GM12872 (cell line): ENCODE measurements at regions not wholly inside any gene's neighbourhood (a gene's known extent, or its start where the extent isn't known, plus 50 kb on each side); places are given as distances from the start of the nearest gene placed in this dataset.

ENCODE experiments used
- CTCF ChIP-seq: IDR thresholded peaks from 3 replicates; pipeline ENCODE4 v1.5.1; 2011; ENCODE audit warnings: low read depth, mild to moderate bottlenecking, low read length, moderate library complexity; ENCODE audit not compliant: insufficient read depth

DNA sequence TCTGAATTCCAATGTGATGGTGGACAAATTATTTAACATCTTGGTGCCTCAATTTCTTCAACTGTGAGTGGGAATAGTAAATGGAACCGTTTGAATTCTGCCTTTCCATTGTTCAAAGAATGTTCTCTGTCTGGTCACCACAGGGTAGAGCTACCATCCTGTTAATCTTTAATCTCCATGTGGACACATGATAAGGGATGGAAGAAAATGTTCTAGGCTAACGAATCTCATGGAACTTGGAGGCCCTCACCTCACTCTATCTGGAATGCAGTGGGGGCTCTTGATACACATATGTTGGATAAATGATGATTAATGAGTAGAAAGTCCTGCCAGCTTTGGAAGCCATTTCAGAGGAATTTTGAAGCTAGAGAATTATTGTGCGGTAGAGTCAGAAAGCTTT lies 118.5 kb upstream of the HABP2 start:
- TF ChIP-seq CTCF = no peak

DNA sequence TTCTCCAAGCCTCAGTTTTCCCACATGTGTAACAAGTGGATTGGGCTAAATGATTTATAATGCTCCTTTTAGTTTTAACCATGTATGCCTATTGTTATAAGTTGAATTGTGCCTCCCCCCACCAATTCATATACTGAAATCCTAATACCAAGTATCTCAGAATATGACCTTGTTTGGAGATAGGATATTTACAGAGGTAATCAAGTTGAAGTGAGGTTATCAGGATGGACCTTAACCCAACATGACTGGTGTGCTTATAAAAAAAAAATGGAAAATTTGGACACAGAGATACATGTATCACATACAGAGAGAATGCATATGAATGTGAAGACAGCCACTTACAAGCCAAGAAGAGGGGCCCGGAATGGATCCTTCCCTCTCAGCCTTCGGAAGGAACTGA lies 117.9 kb upstream of the HABP2 start:
- TF ChIP-seq CTCF = no peak

DNA sequence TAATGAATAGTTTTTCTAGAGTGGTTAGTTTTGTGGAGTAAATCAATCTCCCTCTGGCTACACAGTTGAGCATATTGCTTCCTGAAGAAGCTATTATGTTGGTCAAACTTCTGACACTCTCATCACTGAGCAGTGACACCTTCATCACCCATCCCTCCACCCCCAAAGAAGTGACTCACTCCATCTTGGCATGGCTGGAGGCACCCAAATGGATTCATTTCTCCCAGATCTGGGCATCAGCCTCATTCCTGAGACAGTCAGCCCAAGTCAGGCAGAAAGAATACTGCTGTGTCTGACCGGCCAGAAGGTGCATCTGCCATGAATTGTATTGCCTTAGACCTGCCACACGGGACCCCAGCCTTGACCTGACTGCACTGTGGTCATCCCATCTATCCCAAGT lies 117.0 kb upstream of the HABP2 start:
- no peak for TF ChIP-seq CTCF

GRCh38 chr10:113436851-113437250 lies 116.0 kb upstream of the HABP2 start:
- TF ChIP-seq CTCF = no peak

DNA sequence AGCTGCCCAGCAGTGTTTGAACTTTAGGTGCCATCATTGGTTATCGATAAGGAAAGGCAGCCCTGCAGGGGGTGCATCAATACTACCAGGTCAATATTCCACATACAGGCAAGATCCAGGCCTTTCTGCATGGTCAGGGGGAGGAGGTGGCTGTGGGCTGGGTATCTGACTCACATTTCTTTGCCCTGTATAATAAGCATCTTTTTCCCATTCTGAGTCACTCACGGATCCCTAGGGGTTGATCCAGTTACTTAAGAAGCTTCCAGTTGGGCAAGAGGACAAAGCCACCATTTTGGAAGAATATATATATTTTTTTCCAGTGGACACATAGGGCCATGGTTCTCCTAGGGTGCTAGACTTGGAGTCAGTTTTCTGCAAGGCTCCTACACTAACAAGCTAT lies 114.2 kb upstream of the HABP2 start:
- TF ChIP-seq CTCF = no peak

- no peak for TF ChIP-seq CTCF
Measured at GRCh38 chr10:113441220-113441619, 111.6 kb upstream of the HABP2 start.

DNA sequence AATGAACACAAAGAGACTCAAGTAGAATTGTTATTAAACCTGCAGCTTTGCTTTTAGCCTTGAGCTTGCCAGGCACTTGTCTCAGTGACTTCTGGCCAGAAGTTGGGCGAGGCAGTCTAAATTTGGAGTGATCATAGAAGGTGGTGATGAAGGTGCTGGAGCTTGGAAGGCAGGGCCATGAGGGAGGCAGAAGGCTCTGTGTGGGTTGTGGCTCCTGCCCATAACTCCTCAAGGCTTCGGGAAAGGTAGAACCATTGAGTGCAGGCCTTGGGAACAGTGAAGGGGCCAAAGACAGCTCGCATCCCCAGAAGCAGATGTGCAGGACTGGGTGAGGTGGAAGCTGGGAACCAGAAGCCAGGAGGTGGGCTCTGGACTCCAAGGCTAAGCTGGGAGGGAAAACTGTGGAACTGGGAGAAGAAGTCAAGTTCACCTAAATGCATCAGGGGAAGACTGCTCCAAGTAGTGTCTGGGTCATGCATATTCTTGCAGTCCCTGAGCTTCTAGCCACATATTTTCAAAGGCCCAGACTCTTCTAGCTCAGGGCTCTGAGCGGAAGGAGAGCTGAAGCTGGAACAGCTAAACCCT lies 111.1 kb upstream of the HABP2 start:
- TF ChIP-seq CTCF = no peak

DNA sequence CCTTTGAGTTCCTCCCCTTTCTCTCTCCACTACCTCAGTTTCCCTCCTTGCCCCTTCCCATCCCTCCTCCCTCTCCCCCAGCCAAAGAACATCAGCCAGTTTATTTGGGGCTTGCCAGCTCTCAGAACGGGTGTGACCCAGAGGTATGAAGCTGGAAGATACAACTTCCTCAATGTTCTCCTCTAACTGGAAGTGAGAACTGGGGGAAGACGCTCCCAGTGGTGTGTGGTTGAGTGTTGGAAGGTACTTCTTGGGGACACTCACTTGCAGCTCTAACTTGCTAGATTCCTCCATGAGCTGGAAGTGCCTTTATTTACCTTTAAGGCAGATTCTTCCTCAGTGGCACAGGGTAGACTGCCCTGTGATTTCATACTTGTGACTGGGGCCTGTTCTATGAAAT lies 110.5 kb upstream of the HABP2 start:
- TF ChIP-seq CTCF = no peak
